ENCODE measurements at regions not wholly inside any gene's neighbourhood (a gene's known extent, or its start where the extent isn't known, plus 50 kb on each side); places are given as distances from the start of the nearest gene placed in this dataset.

- H3K27ac ChIP-seq, result peak overlapping the region; percentile 97
- TF ChIP-seq CTCF (IDR thresholded peaks at IDR 0.05) (no peak), ZFX (IDR thresholded peaks at IDR 0.05; ENCODE audit: borderline replicate concordance) (no peak)
Observed at GRCh38 chr5:142221091-142221860, 103.5 kb downstream of the SPRY4 start.

DNA sequence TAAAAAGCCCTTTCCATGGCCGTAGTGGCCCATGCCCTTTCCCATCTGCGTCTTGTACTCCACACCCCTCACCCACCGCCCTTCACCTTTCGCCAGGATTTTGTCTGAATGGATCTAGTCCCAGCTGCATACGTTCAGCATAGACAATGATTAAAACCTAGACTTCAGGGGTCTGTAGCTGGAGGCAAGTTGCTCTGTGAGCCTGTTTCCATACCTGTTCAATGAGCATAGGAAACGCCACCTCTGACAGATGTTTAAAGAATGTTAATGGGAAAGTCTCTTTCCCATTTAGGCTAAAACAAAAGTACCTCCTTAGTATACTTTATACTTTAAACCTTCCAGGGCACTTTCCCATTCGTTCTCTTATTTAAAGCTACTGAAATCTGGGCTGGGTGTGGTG lies 105.7 kb downstream of the SPRY4 start:
- TF ChIP-seq CTCF (IDR thresholded peaks at IDR 0.05) (no peak), ZFX (IDR thresholded peaks at IDR 0.05; ENCODE audit: borderline replicate concordance) (no peak)

GRCh38 chr5:142216931-142217330 lies 107.9 kb downstream of the SPRY4 start:
- H3K27ac ChIP-seq, result no peak overlapping the region
- no peak for TF ChIP-seq ZFX (IDR thresholded peaks at IDR 0.05; ENCODE audit: borderline replicate concordance)
- TF ChIP-seq CTCF (IDR thresholded peaks at IDR 0.05), result no peak

More for the DNA sequence above, 105.7 kb downstream of the SPRY4 start:
- H3K27ac ChIP-seq, result peak overlapping the region; percentile 97

- H3K27ac ChIP-seq, result no peak overlapping the region
- TF ChIP-seq CTCF (IDR thresholded peaks at IDR 0.05) (no peak), ZFX (IDR thresholded peaks at IDR 0.05; ENCODE audit: borderline replicate concordance) (no peak)
Observed at GRCh38 chr5:142215915-142216681, 107.5 kb downstream of the NDFIP1 start.

DNA sequence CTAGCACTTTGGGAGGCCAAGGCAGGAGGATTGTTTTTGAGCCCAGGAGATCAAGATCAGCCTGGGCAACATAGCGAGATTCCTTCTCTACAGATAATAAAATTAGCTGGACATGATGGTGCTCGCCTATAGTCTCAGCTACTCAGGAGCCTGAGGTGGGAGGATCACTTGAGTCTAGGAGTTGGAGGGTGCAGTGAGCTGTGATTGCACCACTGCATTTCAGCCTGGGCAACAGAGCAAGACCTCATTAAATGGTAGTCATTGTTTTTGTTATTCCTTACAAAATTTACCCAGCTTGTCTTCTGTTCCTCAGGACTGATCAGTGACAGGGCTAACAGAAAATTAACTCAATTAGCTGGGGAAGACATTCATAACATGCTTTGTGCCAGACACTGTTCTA lies 104.5 kb downstream of the NDFIP1 start:
- H3K27ac ChIP-seq, result no peak overlapping the region
- TF ChIP-seq CTCF (IDR thresholded peaks at IDR 0.05) (no peak), ZFX (IDR thresholded peaks at IDR 0.05; ENCODE audit: borderline replicate concordance) (no peak)

- no peak overlapping the region for H3K27ac ChIP-seq
- no peak for TF ChIP-seq ZFX (IDR thresholded peaks at IDR 0.05; ENCODE audit: borderline replicate concordance)
- no peak for TF ChIP-seq CTCF (IDR thresholded peaks at IDR 0.05)
Observed at GRCh38 chr5:142211918-142212317, 103.3 kb downstream of the NDFIP1 start.

DNA sequence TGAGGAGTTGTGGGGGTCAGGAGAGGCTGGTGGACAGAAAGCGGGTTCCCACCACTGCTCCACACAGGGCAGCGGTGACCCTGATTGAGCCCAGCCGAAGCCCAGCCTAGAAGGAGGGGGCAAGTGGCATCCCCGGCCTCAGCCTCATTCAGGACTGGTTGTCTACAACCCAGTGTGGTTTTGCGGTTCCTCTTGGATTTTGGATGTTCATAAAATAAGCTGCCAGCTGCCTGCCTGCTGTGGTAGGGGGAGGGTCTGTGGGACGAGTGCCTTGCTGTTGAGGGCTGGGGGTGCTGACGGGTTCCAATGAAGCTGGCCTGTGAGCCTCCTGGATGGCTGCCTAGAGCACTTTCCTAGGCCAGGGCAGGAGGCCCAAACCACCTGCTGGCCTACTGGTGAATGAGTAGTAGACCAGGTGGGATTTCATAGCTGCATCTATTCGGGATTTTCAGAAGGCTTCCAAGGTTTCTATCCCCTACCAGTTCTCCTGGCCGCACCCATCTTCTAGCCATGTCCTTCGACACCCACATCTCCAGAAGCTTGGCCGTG lies 102.4 kb downstream of the NDFIP1 start:
- no peak for TF ChIP-seq ZFX (IDR thresholded peaks at IDR 0.05; ENCODE audit: borderline replicate concordance)
- no peak for TF ChIP-seq CTCF (IDR thresholded peaks at IDR 0.05)
- no peak overlapping the region for H3K27ac ChIP-seq
